ENCODE measurements at regions not wholly inside any gene's neighbourhood (a gene's known extent, or its start where the extent isn't known, plus 50 kb on each side); places are given as distances from the start of the nearest gene placed in this dataset.

GRCh38 chr9:89899573-89899972 is 294.8 kb downstream of the GADD45G start:
- no peak for DNase-seq (ENCODE audit: low read depth)
- TF ChIP-seq, protein P1, sequence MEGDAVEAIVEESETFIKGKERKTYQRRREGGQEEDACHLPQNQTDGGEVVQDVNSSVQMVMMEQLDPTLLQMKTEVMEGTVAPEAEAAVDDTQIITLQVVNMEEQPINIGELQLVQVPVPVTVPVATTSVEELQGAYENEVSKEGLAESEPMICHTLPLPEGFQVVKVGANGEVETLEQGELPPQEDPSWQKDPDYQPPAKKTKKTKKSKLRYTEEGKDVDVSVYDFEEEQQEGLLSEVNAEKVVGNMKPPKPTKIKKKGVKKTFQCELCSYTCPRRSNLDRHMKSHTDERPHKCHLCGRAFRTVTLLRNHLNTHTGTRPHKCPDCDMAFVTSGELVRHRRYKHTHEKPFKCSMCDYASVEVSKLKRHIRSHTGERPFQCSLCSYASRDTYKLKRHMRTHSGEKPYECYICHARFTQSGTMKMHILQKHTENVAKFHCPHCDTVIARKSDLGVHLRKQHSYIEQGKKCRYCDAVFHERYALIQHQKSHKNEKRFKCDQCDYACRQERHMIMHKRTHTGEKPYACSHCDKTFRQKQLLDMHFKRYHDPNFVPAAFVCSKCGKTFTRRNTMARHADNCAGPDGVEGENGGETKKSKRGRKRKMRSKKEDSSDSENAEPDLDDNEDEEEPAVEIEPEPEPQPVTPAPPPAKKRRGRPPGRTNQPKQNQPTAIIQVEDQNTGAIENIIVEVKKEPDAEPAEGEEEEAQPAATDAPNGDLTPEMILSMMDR (IDR thresholded peaks at IDR 0.05; ENCODE audit: insufficient read depth, low read depth, low read length, missing control alignments): no peak
- no peak overlapping the region for H3K4me3 ChIP-seq (ENCODE audit: low read depth, low read length)

GRCh38 chr9:89901920-89902319 is 297.1 kb downstream of the GADD45G start:
- H3K4me3 ChIP-seq (ENCODE audit: low read depth, low read length): no peak overlapping the region
- TF ChIP-seq, protein P1 (IDR thresholded peaks at IDR 0.05; ENCODE audit: insufficient read depth, low read depth, low read length, missing control alignments): no peak
- no peak for DNase-seq (ENCODE audit: low read depth)

- TF ChIP-seq, protein P1 (IDR thresholded peaks at IDR 0.05; ENCODE audit: insufficient read depth, low read depth, low read length, missing control alignments): no peak
- DNase-seq (ENCODE audit: low read depth): no peak
- no peak overlapping the region for H3K4me3 ChIP-seq (ENCODE audit: low read depth, low read length)
These were observed 297.8 kb downstream of the GADD45G start for GRCh38 chr9:89902450-89903140.

DNA sequence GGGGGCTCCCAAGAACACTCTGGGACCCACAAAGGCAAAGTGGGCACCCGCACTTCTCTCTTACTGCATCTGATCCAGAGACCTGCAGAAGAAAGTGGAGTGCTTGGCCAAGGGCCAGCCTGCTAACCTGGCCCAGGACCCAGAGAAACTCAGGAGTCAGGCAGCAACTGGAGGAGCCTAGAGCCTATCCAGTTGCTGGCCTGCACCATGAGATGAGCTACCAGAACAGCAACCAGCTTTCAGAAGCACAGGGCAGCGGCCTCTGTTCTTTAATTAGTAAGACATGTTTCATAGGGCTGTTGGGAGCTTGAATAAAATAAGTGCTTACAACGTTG is 298.3 kb downstream of the GADD45G start:
- H3K4me3 ChIP-seq (ENCODE audit: low read depth, low read length): no peak overlapping the region
- TF ChIP-seq, protein P1 (IDR thresholded peaks at IDR 0.05; ENCODE audit: insufficient read depth, low read depth, low read length, missing control alignments): no peak
- no peak for DNase-seq (ENCODE audit: low read depth)

DNA sequence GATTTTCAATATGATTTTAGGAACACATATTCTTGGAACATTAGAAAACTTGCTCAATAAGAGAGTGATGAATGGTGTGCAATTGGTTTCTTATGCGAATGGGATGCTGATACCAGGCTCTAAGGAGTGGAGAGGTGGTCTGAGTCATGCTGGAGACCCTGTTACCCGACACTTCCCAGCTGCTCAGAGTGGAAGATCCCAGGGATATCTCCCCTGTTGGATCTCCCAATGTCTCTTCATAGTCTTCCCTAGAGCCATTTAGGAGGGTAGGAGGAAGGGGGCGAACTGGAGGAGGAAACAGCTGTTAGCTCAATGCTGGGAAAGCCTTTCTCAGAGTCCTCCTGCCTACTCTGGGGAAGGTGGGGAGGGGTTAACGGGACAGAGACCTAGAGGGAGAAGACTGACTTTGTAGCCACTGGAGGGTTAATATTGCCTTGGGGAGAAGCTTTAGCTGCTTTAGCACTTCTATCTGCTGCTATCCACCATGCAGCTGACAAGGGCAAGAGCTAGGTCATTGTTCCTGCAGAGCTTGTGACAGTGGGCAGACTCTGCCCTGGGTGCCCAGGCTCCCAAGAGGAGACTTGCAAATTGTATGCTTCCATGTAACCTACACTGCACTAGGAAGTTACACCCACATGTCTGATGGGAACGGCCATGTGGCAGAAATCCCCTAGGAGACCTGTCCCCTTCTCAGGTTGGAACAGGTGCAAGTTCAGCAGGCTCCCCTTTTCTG is 301.0 kb downstream of the GADD45G start:
- DNase-seq (ENCODE audit: low read depth): no peak

DNA sequence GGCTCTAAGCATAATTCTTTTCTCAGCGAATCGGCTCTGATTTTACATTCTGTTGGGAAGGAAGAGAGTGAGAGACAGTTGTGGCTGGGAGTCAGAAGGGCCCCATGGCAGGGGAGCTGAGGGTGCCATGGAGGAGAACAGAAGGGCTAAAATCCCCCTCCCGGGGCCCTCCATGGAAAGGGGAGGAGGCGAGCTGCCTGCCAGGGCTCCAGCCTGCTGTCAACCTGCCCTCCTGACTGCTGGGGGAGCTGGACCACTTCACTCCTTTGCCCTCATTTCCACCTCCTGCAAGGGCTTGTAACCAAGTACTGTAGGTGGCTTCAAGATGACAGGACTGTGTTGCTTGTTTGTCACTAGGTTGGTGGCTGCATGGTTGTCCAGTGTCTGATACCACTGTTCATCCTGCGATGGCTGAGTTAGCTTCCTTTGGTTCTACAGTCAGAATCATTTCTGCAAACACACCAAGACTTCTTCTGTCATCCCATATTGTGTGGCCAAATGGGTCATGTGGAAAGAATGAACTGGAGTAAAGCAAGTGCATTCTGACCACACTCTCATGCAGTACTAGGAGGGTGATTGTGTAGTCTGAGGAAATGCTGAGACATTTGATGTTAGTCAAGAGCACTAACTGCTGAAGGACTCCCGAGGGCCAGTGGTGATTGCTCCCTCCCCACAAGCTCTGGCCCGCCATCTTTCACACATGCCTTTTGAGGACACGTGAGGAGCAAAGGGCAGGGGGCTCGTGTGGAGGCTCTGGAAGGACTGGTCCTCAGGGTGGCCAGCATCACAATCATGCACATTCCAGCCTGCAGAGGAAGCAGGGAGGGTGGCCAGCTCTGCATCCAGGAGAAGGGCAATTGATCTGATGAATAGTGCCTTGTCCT is 307.2 kb downstream of the GADD45G start:
- H3K4me3 ChIP-seq (ENCODE audit: low read depth, low read length): no peak overlapping the region
- no peak for DNase-seq (ENCODE audit: low read depth)
- TF ChIP-seq, protein P1 (IDR thresholded peaks at IDR 0.05; ENCODE audit: insufficient read depth, low read depth, low read length, missing control alignments): no peak

More for the DNA sequence above, 301.0 kb downstream of the GADD45G start:
- TF ChIP-seq, protein P1 (IDR thresholded peaks at IDR 0.05; ENCODE audit: insufficient read depth, low read depth, low read length, missing control alignments): no peak
- no peak overlapping the region for H3K4me3 ChIP-seq (ENCODE audit: low read depth, low read length)

All from GM12865 (cell line).